ENCODE measurements at regions not wholly inside any gene's neighbourhood (a gene's known extent, or its start where the extent isn't known, plus 50 kb on each side); places are given as distances from the start of the nearest gene placed in this dataset.
A peak's percentile ranks its signal among the peaks of the same experiment; 100 is the strongest.
"Not testable (repeated sequence)": the region's sequence is repeated elsewhere in the genome, so short reads cannot be mapped to it uniquely, and the experiment has no call there.

DNA sequence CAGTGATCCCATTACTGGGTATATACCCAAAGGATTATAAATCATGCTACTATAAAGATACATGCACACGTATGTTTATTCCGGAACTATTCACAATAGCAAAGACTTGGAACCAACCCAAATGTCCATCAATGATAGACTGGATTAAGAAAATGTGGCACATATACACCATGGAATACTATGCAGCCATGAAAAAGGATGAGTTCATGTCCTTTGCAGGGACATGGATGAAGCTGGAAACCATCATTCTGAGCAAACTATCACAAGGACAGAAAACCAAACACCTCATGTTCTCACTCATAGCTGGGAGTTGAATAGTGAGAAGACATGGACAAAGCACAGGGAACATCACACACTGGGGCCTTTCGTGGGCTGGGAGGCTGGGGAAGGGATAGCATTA is 129.8 kb upstream of the HAPLN1 start:
- ATAC-seq (ENCODE audit: low FRiP score); intact Hi-C loops (cut with DNase I); H3K4me3 ChIP-seq (ENCODE audit: low read length in 2 of 2); H3K36me3 ChIP-seq (ENCODE audit: control insufficient read depth in 1 of 2, insufficient read depth in 2 of 2, low read length in 1 of 2); H3K9me3 ChIP-seq (ENCODE audit: control insufficient read depth, low read length); H3K4me1 ChIP-seq (ENCODE audit: control insufficient read depth in 1 of 2, insufficient read depth in 2 of 2, low read length in 2 of 2); H3K27ac ChIP-seq (ENCODE audit: low read depth in 1 of 2, low read length in 2 of 2); DNase-seq; H3K27me3 ChIP-seq (ENCODE audit: control insufficient read depth in 1 of 2, insufficient read depth in 2 of 2, low read length in 1 of 2): not testable (repeated sequence)
- 91 to 95% methylated on average over 3 of the region's 3 CpGs for WGBS, 2 donors

GRCh38 chr5:83848941-83849340 is 128.3 kb upstream of the HAPLN1 start:
- Histone ChIP-seq H3K9me3 (ENCODE audit: control insufficient read depth, low read length) (no peaks in the 10 kb centered on the region), H3K27me3 (ENCODE audit: control insufficient read depth in 1 of 2, insufficient read depth in 2 of 2, low read length in 1 of 2) (no peaks in the 10 kb centered on the region), H3K4me1 (ENCODE audit: control insufficient read depth in 1 of 2, insufficient read depth in 2 of 2, low read length in 2 of 2) (peaks cover 0 to 2% of the 10 kb centered on the region in 2 donors), H3K27ac (ENCODE audit: low read depth in 1 of 2, low read length in 2 of 2) (no peak overlapping the region), H3K36me3 (ENCODE audit: control insufficient read depth in 1 of 2, insufficient read depth in 2 of 2, low read length in 1 of 2) (no peaks in the 10 kb centered on the region), H3K4me3 (ENCODE audit: low read length in 2 of 2) (no peak overlapping the region)
- intact Hi-C loops (cut with DNase I), result no loop called here
- no peak for DNase-seq
- WGBS, 2 donors, result 51 to 66% methylated on average over 2 of the region's 2 CpGs
- no peak for ATAC-seq (ENCODE audit: low FRiP score)

DNA sequence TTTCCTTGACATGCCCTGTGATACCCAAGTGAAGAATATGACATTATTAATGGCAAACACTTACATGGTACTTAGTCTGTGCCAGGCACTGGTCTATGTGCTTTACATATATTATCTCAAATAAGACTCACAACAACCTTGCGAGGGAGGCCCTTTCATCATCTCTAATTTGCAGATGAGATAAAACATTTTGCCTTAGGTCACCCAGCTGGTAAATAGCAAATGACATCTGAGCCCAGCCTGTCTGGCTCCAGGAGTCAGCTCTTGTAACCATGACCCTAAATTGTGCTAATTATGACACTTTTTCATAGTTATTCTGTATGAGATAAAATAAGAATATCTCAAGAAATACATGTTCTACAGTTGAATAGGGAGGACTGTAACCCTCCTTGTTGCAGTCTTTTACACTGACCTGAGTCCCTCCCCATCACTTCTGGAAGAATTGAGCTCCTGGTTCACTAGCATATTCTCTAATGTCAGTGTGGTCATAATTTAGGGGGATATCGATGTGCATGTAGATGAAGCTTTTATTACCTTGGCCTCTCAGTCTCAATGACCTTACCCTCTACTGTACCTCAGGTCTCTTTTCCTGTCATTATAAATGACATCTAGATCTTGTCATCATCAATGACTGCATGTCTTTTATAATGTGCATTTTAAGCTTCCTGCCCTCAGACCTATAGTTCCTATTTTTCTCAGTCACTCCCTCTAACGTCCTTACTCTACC is 126.1 kb upstream of the HAPLN1 start:
- intact Hi-C loops (cut with DNase I), result no loop called here
- Histone ChIP-seq H3K27me3 (ENCODE audit: control insufficient read depth in 1 of 2, insufficient read depth in 2 of 2, low read length in 1 of 2) (no peaks in the 10 kb centered on the region), H3K27ac (ENCODE audit: low read depth in 1 of 2, low read length in 2 of 2) (no peak overlapping the region), H3K9me3 (ENCODE audit: control insufficient read depth, low read length) (no peaks in the 10 kb centered on the region), H3K36me3 (ENCODE audit: control insufficient read depth in 1 of 2, insufficient read depth in 2 of 2, low read length in 1 of 2) (no peaks in the 10 kb centered on the region), H3K4me1 (ENCODE audit: control insufficient read depth in 1 of 2, insufficient read depth in 2 of 2, low read length in 2 of 2) (peaks cover 0 to 2% of the 10 kb centered on the region in 2 donors), H3K4me3 (ENCODE audit: low read length in 2 of 2) (no peak overlapping the region)
- DNase-seq (no peak), ATAC-seq (ENCODE audit: low FRiP score) (no peak)
- 88 to 89% methylated on average over 3 of the region's 3 CpGs for WGBS, 2 donors

GRCh38 chr5:83844449-83845068 is 123.9 kb upstream of the HAPLN1 start:
- no peaks in the 10 kb centered on the region for H3K9me3 ChIP-seq (ENCODE audit: control insufficient read depth, low read length)
- H3K4me3 ChIP-seq (ENCODE audit: low read length in 2 of 2), result peak overlapping the region in 1 of 2 donors; percentile 24
- ATAC-seq (ENCODE audit: low FRiP score) (peak; percentile 55), DNase-seq (peak in 1 of 2 donors; percentile 47)
- intact Hi-C loops (cut with DNase I), result loop anchor here in 1 of 2 donors (5.0 kb wide), 1 partner anchor 188 kb away; no protein-coding TSS in a partner anchor
- no peaks in the 10 kb centered on the region for H3K36me3 ChIP-seq (ENCODE audit: control insufficient read depth in 1 of 2, insufficient read depth in 2 of 2, low read length in 1 of 2)
- no peaks in the 10 kb centered on the region for H3K27me3 ChIP-seq (ENCODE audit: control insufficient read depth in 1 of 2, insufficient read depth in 2 of 2, low read length in 1 of 2)
- 15 to 23% methylated on average over 7 of the region's 7 CpGs for WGBS, 2 donors
- peaks cover 0 to 2% of the 10 kb centered on the region in 2 donors for H3K4me1 ChIP-seq (ENCODE audit: control insufficient read depth in 1 of 2, insufficient read depth in 2 of 2, low read length in 2 of 2)
- no peak overlapping the region for H3K27ac ChIP-seq (ENCODE audit: low read depth in 1 of 2, low read length in 2 of 2)

DNA sequence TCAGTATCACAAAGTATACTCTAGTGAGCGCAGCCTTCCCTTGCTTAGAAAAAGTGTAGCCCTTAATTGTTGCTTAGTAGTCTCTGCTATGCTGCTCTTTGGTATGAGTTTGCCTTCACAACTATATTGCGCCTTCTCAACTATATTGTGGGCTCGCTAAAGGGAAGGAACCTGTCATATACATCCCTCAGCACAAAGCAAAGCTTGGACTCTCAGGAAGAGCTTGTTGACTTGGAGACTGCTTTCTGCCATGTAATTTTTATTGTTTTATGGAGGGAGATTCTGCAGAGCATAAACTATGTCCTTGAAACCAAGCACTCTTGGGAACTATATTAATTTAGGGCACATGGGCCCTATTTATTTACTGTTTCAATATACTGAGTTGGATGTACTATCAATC is 119.1 kb upstream of the HAPLN1 start:
- no peak for ATAC-seq (ENCODE audit: low FRiP score)
- no peaks in the 10 kb centered on the region for H3K4me1 ChIP-seq (ENCODE audit: control insufficient read depth in 1 of 2, insufficient read depth in 2 of 2, low read length in 2 of 2)
- H3K9me3 ChIP-seq (ENCODE audit: control insufficient read depth, low read length), result no peaks in the 10 kb centered on the region
- no peak overlapping the region for H3K27ac ChIP-seq (ENCODE audit: low read depth in 1 of 2, low read length in 2 of 2)
- intact Hi-C loops (cut with DNase I), result loop anchor here in 1 of 2 donors (5.0 kb wide), 1 partner anchor 193 kb away; no protein-coding TSS in a partner anchor
- WGBS, 2 donors, result 93 to 96% methylated on average over 3 of the region's 3 CpGs
- no peak overlapping the region for H3K4me3 ChIP-seq (ENCODE audit: low read length in 2 of 2)
- DNase-seq, result no peak
- H3K36me3 ChIP-seq (ENCODE audit: control insufficient read depth in 1 of 2, insufficient read depth in 2 of 2, low read length in 1 of 2), result no peaks in the 10 kb centered on the region
- no peaks in the 10 kb centered on the region for H3K27me3 ChIP-seq (ENCODE audit: control insufficient read depth in 1 of 2, insufficient read depth in 2 of 2, low read length in 1 of 2)

DNA sequence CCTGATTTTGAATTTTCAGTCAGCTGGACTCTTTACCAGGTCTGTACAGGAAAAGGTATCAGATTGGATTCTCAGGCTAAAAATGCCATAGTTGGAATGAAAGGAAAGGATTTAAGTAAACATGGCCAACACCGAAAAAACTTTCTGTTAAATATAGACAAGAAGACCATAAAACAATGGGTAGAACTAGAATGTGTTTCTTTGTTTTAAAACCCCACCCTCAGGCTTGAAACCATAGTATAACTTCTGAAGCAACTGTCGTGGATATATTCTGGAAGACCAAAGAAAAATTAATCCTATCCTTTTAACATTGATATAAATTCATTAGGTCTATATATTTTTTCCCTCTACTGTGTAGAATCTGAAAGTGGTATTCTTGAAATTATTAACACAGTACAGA is 118.6 kb upstream of the HAPLN1 start:
- ATAC-seq (ENCODE audit: low FRiP score) (no peak), DNase-seq (no peak)
- 54 to 63% methylated on average over 2 of the region's 2 CpGs for WGBS, 2 donors
- intact Hi-C loops (cut with DNase I), result no loop called here
- no peak overlapping the region for H3K27ac ChIP-seq (ENCODE audit: low read depth in 1 of 2, low read length in 2 of 2)
- no peaks in the 10 kb centered on the region for H3K4me1 ChIP-seq (ENCODE audit: control insufficient read depth in 1 of 2, insufficient read depth in 2 of 2, low read length in 2 of 2)
- H3K4me3 ChIP-seq (ENCODE audit: low read length in 2 of 2), result no peak overlapping the region
- H3K36me3 ChIP-seq (ENCODE audit: control insufficient read depth in 1 of 2, insufficient read depth in 2 of 2, low read length in 1 of 2), result no peaks in the 10 kb centered on the region
- no peaks in the 10 kb centered on the region for H3K9me3 ChIP-seq (ENCODE audit: control insufficient read depth, low read length)
- no peaks in the 10 kb centered on the region for H3K27me3 ChIP-seq (ENCODE audit: control insufficient read depth in 1 of 2, insufficient read depth in 2 of 2, low read length in 1 of 2)

GRCh38 chr5:83837265-83837907 is 116.7 kb upstream of the HAPLN1 start:
- 89 to 93% methylated on average over 4 of the region's 4 CpGs for WGBS, 2 donors
- ATAC-seq (ENCODE audit: low FRiP score), result no peak
- intact Hi-C loops (cut with DNase I), result no loop called here

DNA sequence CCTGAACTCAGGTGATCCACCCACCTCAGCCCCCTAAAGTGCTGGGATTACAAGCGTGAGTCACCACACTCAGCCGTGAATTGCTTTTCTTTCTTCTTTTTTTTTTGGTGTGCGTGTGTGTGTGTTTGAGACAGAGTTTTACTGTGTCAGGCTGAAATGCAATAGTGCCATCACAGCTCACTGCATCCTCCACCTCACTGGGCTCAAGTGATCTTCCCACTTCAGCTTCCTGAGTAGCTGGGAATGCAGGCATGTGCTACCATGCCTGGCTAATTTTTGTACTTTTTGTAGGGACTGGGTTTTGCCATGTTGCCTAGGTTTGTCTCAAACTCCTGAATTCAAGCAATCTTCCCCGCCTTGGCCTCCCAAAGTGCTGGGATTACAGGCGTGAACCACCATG is 113.7 kb upstream of the HAPLN1 start:
- 82 to 91% methylated on average over 5 of the region's 5 CpGs for WGBS, 2 donors
- no peak for DNase-seq
- H3K4me3 ChIP-seq (ENCODE audit: low read length in 2 of 2), result no peak overlapping the region
- H3K9me3 ChIP-seq (ENCODE audit: control insufficient read depth, low read length), result no peaks in the 10 kb centered on the region
- H3K27me3 ChIP-seq (ENCODE audit: control insufficient read depth in 1 of 2, insufficient read depth in 2 of 2, low read length in 1 of 2), result no peaks in the 10 kb centered on the region
- no peak for ATAC-seq (ENCODE audit: low FRiP score)
- H3K4me1 ChIP-seq (ENCODE audit: control insufficient read depth in 1 of 2, insufficient read depth in 2 of 2, low read length in 2 of 2), result no peaks in the 10 kb centered on the region
- no peaks in the 10 kb centered on the region for H3K36me3 ChIP-seq (ENCODE audit: control insufficient read depth in 1 of 2, insufficient read depth in 2 of 2, low read length in 1 of 2)
- H3K27ac ChIP-seq (ENCODE audit: low read depth in 1 of 2, low read length in 2 of 2), result no peak overlapping the region
- intact Hi-C loops (cut with DNase I), result no loop called here

More at GRCh38 chr5:83837265-83837907, 116.7 kb upstream of the HAPLN1 start:
- H3K4me3 ChIP-seq (ENCODE audit: low read length in 2 of 2), result no peak overlapping the region
- H3K27ac ChIP-seq (ENCODE audit: low read depth in 1 of 2, low read length in 2 of 2), result no peak overlapping the region
- no peaks in the 10 kb centered on the region for H3K27me3 ChIP-seq (ENCODE audit: control insufficient read depth in 1 of 2, insufficient read depth in 2 of 2, low read length in 1 of 2)
- no peaks in the 10 kb centered on the region for H3K36me3 ChIP-seq (ENCODE audit: control insufficient read depth in 1 of 2, insufficient read depth in 2 of 2, low read length in 1 of 2)
- no peak for DNase-seq
- H3K9me3 ChIP-seq (ENCODE audit: control insufficient read depth, low read length), result no peaks in the 10 kb centered on the region
- H3K4me1 ChIP-seq (ENCODE audit: control insufficient read depth in 1 of 2, insufficient read depth in 2 of 2, low read length in 2 of 2), result no peaks in the 10 kb centered on the region

Measured in aorta (tissue), 5 donors.